Bronchial epithelial cell (primary cell): ENCODE measurements at regions not wholly inside any gene's neighbourhood (a gene's known extent, or its start where the extent isn't known, plus 50 kb on each side); places are given as distances from the start of the nearest gene placed in this dataset.
A peak's percentile ranks its signal among the peaks of the same experiment; 100 is the strongest.

Experiments
- DNase-seq: peaks from one replicate; pipeline ENCODE4 v3.0.0-alpha.2; 2010; ENCODE audit warnings: low read depth
- FAIRE-seq: peaks from 2 replicates; lab custom pipeline; 2011; peaks lifted over from hg19 to GRCh38; lab: Jason Lieb, UNC
- H3K27me3 ChIP-seq: 2 replicates; pipeline ENCODE4 v1.5.1; 2011; ENCODE audit warnings: low read length; ENCODE audit not compliant: control insufficient read depth, insufficient read depth
- H3K36me3 ChIP-seq: 2 replicates; pipeline ENCODE4 v1.5.1; 2011; ENCODE audit warnings: low read length; ENCODE audit not compliant: control insufficient read depth, insufficient read depth
- H3K4me3 ChIP-seq: 2 replicates; pipeline ENCODE4 v1.5.1; 2011; ENCODE audit warnings: mild to moderate bottlenecking, low read depth, low read length, control low read depth
- TF ChIP-seq, protein P1 (sequence below): IDR thresholded peaks from 2 replicates; pipeline ENCODE4 v1.5.1; 2011; ENCODE audit warnings: mild to moderate bottlenecking, moderate library complexity, low read length, control low read depth, inconsistent platforms; ENCODE audit not compliant: insufficient read depth, severe bottlenecking

DNA sequence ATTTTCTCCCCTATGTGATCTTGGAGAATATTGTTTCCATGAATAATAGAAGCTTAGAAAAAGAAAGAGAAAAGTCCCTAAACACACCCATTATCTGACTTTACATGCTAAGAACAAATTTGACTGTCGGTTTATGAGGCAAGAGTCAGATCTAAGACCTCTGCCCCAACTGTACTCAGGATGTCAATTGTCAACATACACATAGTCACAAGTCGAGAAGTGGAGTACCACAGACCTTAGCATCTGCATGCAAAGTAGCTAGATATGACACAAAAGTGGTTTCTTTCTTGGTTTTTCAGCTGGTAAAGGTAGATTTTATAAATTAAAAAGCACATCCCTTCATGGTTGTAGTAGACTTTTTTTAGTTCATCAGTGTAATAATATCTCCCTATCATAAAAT is 97.2 kb upstream of the DPYD start:
- FAIRE-seq: no peak
- no peak for DNase-seq
- Histone ChIP-seq H3K27me3 (no peaks in the 10 kb centered on the region), H3K4me3 (no peak overlapping the region), H3K36me3 (no peaks in the 10 kb centered on the region)
- TF ChIP-seq, protein P1, sequence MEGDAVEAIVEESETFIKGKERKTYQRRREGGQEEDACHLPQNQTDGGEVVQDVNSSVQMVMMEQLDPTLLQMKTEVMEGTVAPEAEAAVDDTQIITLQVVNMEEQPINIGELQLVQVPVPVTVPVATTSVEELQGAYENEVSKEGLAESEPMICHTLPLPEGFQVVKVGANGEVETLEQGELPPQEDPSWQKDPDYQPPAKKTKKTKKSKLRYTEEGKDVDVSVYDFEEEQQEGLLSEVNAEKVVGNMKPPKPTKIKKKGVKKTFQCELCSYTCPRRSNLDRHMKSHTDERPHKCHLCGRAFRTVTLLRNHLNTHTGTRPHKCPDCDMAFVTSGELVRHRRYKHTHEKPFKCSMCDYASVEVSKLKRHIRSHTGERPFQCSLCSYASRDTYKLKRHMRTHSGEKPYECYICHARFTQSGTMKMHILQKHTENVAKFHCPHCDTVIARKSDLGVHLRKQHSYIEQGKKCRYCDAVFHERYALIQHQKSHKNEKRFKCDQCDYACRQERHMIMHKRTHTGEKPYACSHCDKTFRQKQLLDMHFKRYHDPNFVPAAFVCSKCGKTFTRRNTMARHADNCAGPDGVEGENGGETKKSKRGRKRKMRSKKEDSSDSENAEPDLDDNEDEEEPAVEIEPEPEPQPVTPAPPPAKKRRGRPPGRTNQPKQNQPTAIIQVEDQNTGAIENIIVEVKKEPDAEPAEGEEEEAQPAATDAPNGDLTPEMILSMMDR: no peak

- TF ChIP-seq, protein P1: no peak
- Histone ChIP-seq H3K36me3 (no peaks in the 10 kb centered on the region), H3K27me3 (no peaks in the 10 kb centered on the region), H3K4me3 (no peak overlapping the region)
- DNase-seq (no peak), FAIRE-seq (no peak)
Measured at GRCh38 chr1:98017184-98017583, 96.3 kb upstream of the DPYD start.

DNA sequence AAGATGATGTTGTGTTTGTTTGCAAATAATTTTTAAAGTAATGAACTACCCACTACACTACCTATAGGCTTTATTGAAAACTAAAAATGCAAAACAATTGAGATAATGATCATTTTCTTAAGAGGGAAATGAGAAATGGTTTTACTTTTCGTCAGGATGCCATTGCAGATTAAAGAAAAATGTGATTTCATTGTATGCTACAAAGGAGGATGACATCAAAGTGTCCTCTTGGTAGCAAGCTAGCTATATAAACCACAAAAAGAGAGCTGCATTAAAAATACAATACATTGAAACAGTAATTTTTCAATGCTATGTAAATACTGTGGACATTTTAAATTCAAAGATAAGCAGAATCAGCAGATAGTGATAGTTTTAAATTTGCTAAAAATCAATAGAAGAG is 87.5 kb upstream of the DPYD start:
- no peak for FAIRE-seq
- TF ChIP-seq, protein P1: no peak
- Histone ChIP-seq H3K27me3 (no peaks in the 10 kb centered on the region), H3K36me3 (no peaks in the 10 kb centered on the region), H3K4me3 (no peak overlapping the region)
- no peak for DNase-seq

GRCh38 chr1:98005326-98006010 is 84.6 kb upstream of the DPYD start:
- Histone ChIP-seq H3K36me3 (no peaks in the 10 kb centered on the region), H3K27me3 (no peaks in the 10 kb centered on the region), H3K4me3 (no peak overlapping the region)
- FAIRE-seq: no peak
- TF ChIP-seq, protein P1: no peak
- DNase-seq: peak; percentile 11

GRCh38 chr1:98003442-98003841 is 82.6 kb upstream of the DPYD start:
- H3K4me3 ChIP-seq: no peak overlapping the region
- H3K36me3 ChIP-seq: no peaks in the 10 kb centered on the region
- DNase-seq (no peak), FAIRE-seq (no peak)
- TF ChIP-seq, protein P1: no peak
- no peaks in the 10 kb centered on the region for H3K27me3 ChIP-seq

- no peak overlapping the region for H3K4me3 ChIP-seq
- FAIRE-seq (no peak), DNase-seq (no peak)
- H3K36me3 ChIP-seq: no peaks in the 10 kb centered on the region
- TF ChIP-seq, protein P1: no peak
- no peaks in the 10 kb centered on the region for H3K27me3 ChIP-seq
Measured at GRCh38 chr1:98002288-98002687, 81.5 kb upstream of the DPYD start.
